ENCODE measurements at regions not wholly inside any gene's neighbourhood (a gene's known extent, or its start where the extent isn't known, plus 50 kb on each side); places are given as distances from the start of the nearest gene placed in this dataset.

DNA sequence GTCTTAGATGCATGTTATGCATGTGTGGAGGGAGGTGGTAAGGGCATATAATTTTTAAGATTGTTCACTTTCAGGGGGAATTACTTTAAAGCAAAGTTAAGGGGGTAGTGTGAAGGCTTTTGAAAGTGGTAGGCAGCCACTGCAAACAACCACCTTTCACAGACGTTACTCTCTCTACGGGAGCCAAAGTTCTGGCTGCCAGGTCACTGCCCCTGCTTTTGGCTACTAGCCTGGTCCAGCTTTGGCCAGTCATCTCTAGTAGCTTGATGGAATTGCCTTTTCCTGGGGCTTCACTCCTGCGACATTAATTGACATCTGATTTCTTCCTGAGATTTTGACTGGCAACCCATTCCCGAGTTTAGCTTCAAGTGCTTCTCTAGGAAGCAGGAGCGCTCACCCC is 397.5 kb downstream of the CDH11 start:
- Histone ChIP-seq H3K14ac (ENCODE audit: insufficient read depth, low read length) (no peak overlapping the region), H2AFZ (ENCODE audit: low read length) (no peak overlapping the region), H3K56ac (ENCODE audit: insufficient read length, low read depth, low read length) (no peak overlapping the region), H4K8ac (replicated peaks; ENCODE audit: insufficient read length, low read depth, low read length) (no peak overlapping the region), H2BK15ac (ENCODE audit: low read depth, low read length) (no peak overlapping the region), H2BK120ac (ENCODE audit: low read depth, low read length, poor library complexity, severe bottlenecking) (no peak overlapping the region), H3K9ac (ENCODE audit: extremely low read depth, insufficient read length, low read length) (no peak overlapping the region), H4K5ac (ENCODE audit: insufficient read length, low read depth, low read length) (no peak overlapping the region), H2BK20ac (ENCODE audit: low read depth, low read length, poor library complexity, severe bottlenecking) (no peak overlapping the region), H3K4ac (ENCODE audit: low read depth, low read length) (no peak overlapping the region), H3K9me3 (ENCODE audit: control insufficient read depth, low read depth, low read length) (no peaks in the 10 kb centered on the region), H3K18ac (ENCODE audit: insufficient read length, low read depth, low read length) (no peak overlapping the region), H4K91ac (ENCODE audit: insufficient read length, low read depth, low read length) (no peak overlapping the region), H3K4me1 (ENCODE audit: insufficient read depth, low read length) (no peaks in the 10 kb centered on the region), H2BK5ac (ENCODE audit: insufficient read length, low read length) (no peak overlapping the region), H3T11ph (ENCODE audit: low read length) (no peak overlapping the region), H3K27ac (ENCODE audit: insufficient read length, low read depth, low read length) (no peak overlapping the region), H4K20me1 (ENCODE audit: control insufficient read depth, insufficient read depth, insufficient read length) (no peaks in the 10 kb centered on the region), H3K4me2 (ENCODE audit: insufficient read depth, insufficient read length, low read length) (no peak overlapping the region), H2AK5ac (ENCODE audit: insufficient read length, low read length) (no peak overlapping the region), H2BK12ac (ENCODE audit: insufficient read length, low read depth, low read length) (no peak overlapping the region), H3K79me2 (ENCODE audit: insufficient read depth, low read length) (no peaks in the 10 kb centered on the region), H3K23me2 (ENCODE audit: insufficient read length, low read depth, low read length, poor library complexity, severe bottlenecking) (no peaks in the 10 kb centered on the region), H3K27me3 (ENCODE audit: insufficient read depth, low read length) (no peaks in the 10 kb centered on the region), H3K79me1 (ENCODE audit: insufficient read depth, low read depth, low read length, poor library complexity, severe bottlenecking) (no peaks in the 10 kb centered on the region), H3K23ac (ENCODE audit: insufficient read length, low read depth, low read length) (no peak overlapping the region)
- DNase-seq: no peak
- Mint-ChIP-seq H3K27me3 (ENCODE audit: low read depth) (no peaks in the 10 kb centered on the region), H3K36me3 (ENCODE audit: insufficient read depth in 1 of 3, low read depth in 3 of 3) (no peaks in the 10 kb centered on the region; a peak in 1 of 7 replicates), H3K9me3 (no peaks in the 10 kb centered on the region; a peak in 1 of 5 replicates), H3K27ac (no peak overlapping the region), H3K4me3 (no peak overlapping the region), H3K4me1 (no peaks in the 10 kb centered on the region)
- WGBS (ENCODE audit: extremely low coverage, insufficient read length, low lambda C conversion rate): no CpG with 5 or more reads among the region's 5 CpGs
- TF ChIP-seq, protein P1, sequence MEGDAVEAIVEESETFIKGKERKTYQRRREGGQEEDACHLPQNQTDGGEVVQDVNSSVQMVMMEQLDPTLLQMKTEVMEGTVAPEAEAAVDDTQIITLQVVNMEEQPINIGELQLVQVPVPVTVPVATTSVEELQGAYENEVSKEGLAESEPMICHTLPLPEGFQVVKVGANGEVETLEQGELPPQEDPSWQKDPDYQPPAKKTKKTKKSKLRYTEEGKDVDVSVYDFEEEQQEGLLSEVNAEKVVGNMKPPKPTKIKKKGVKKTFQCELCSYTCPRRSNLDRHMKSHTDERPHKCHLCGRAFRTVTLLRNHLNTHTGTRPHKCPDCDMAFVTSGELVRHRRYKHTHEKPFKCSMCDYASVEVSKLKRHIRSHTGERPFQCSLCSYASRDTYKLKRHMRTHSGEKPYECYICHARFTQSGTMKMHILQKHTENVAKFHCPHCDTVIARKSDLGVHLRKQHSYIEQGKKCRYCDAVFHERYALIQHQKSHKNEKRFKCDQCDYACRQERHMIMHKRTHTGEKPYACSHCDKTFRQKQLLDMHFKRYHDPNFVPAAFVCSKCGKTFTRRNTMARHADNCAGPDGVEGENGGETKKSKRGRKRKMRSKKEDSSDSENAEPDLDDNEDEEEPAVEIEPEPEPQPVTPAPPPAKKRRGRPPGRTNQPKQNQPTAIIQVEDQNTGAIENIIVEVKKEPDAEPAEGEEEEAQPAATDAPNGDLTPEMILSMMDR (conservative IDR thresholded peaks at IDR 0.05): no peak

Measured in H9 (cell line).